Transverse colon (tissue), 4 donors: ENCODE measurements at regions not wholly inside any gene's neighbourhood (a gene's known extent, or its start where the extent isn't known, plus 50 kb on each side); places are given as distances from the start of the nearest gene placed in this dataset.

ENCODE experiments used
- DNase-seq: peaks from one replicate; pipeline ENCODE4 v3.0.0-alpha.2; 2019
- H3K27ac ChIP-seq, 4 donors: fragments of 200-600 bp; sonication (generic); 2 replicates each; pipeline ENCODE4 v1.5.1; 2016 to 2018; ENCODE audit warnings: inconsistent platforms in 4 of 4
- H3K27me3 ChIP-seq: fragments of 200-600 bp; sonication (generic); 2 replicates; pipeline ENCODE4 v1.5.1; 2017; ENCODE audit warnings: inconsistent platforms
- H3K36me3 ChIP-seq, 4 donors: fragments of 200-600 bp; sonication (generic); 2 replicates each; pipeline ENCODE4 v1.5.1; 2017 to 2019; ENCODE audit warnings: inconsistent platforms in 4 of 4
- H3K4me1 ChIP-seq, 4 donors: fragments of 200-600 bp; sonication (generic); 2 replicates each; pipeline ENCODE4 v1.5.1; 2017 to 2020; ENCODE audit warnings: inconsistent platforms in 4 of 4
- H3K4me3 ChIP-seq, 4 donors: fragments of 200-600 bp; sonication (generic); 1 replicate in 1 of 4; 2 replicates in 3 of 4; pipeline versions ENCODE4 v1.5.1 to v1.6.1; 2017 to 2019; ENCODE audit warnings: inconsistent platforms in 4 of 4
- H3K9me3 ChIP-seq, 2 donors: fragments of 200-600 bp; sonication (generic); 2 replicates each; pipeline ENCODE4 v1.5.1; 2017 to 2019; ENCODE audit warnings: inconsistent platforms in 2 of 2
- CTCF ChIP-seq, 5 experiments: fragments of 200-600 bp in 3 of 5; fragments of 450-650 bp in 2 of 5; sonication (generic) in 3 of 5; IDR thresholded peaks; 1 replicate in 2 of 5; 2 replicates in 3 of 5; pipeline ENCODE4 v1.5.1; 2016 to 2017; ENCODE audit warnings: antibody characterized with exemption in 5 of 5, inconsistent platforms in 3 of 5, mild to moderate bottlenecking in 2 of 5, moderate library complexity in 1 of 5
- EP300 ChIP-seq: sonication (generic); formaldehyde crosslinking; IDR thresholded peaks from one replicate; pipeline ENCODE4 v1.6.1; 2017; ENCODE audit warnings: antibody characterized with exemption, low read depth
- POLR2A ChIP-seq: fragments of 450-650 bp; IDR thresholded peaks from one replicate; pipeline ENCODE4 v1.6.1; 2016; ENCODE audit warnings: antibody characterized with exemption, mild to moderate bottlenecking, moderate library complexity
- POLR2AphosphoS5 ChIP-seq, 3 donors: sonication (generic); formaldehyde crosslinking; IDR thresholded peaks; one replicate each; pipeline ENCODE4 v1.6.1; 2016; ENCODE audit warnings: antibody characterized with exemption in 3 of 3
- WGBS, 2 donors: methylation state at CpG; one replicate each; pipeline ENCODE4 v1.1.5; 2018; ENCODE audit warnings: low coverage in 1 of 2; 5-methylcytosine and 5-hydroxymethylcytosine counted together
- in situ Hi-C, 4 donors: fragments of 200-750 bp; cut with MboI; loops; one replicate each; pipeline versions ENCODE4 v1.15.0 to v1.15.1; 2017; ENCODE audit warnings: low sequenced_read_pairs in 3 of 4, low pct_ligation_motif_present in 1 of 4, low pct_unique_long_range_greater_than_20kb in 1 of 4
- intact Hi-C: fragments of 100-400 bp; cut with DNase I; formaldehyde crosslinking; loops from one replicate; pipeline ENCODE4 v1.15.1; 2023; ENCODE audit warnings: low total_unique reads

- no peaks in the 10 kb centered on the region for H3K27me3 ChIP-seq
- no peak for TF ChIP-seq POLR2AphosphoS5 (IDR thresholded peaks at IDR 0.05)
- no peak for TF ChIP-seq CTCF (IDR thresholded peaks at IDR 0.05)
- TF ChIP-seq POLR2A: no peak
- TF ChIP-seq EP300: no peak
- no peak for DNase-seq
- H3K27ac ChIP-seq: no peak overlapping the region
- no peak overlapping the region for H3K4me3 ChIP-seq
- H3K36me3 ChIP-seq: no peaks in the 10 kb centered on the region
- no peaks in the 10 kb centered on the region for H3K9me3 ChIP-seq
- peaks cover 0 to 4% (median 2%) of the 10 kb centered on the region in 4 donors for H3K4me1 ChIP-seq
- intact Hi-C loops: no loop called here
- in situ Hi-C loops: no loop called here
- 67 to 89% methylated on average over 3 to 7 of the region's 7 CpGs for WGBS, 2 donors
These were observed 315.8 kb downstream of the MAF start for GRCh38 chr16:79284766-79285165.

- Histone ChIP-seq H3K4me3 (no peak overlapping the region), H3K36me3 (no peaks in the 10 kb centered on the region), H3K4me1 (peaks cover 0 to 4% (median 2%) of the 10 kb centered on the region in 4 donors), H3K27me3 (no peaks in the 10 kb centered on the region), H3K9me3 (no peaks in the 10 kb centered on the region), H3K27ac (no peak overlapping the region)
- WGBS, 2 donors: 73 to 74% methylated on average over 4 of the region's 4 CpGs
- TF ChIP-seq POLR2AphosphoS5 (IDR thresholded peaks at IDR 0.05): no peak
- intact Hi-C loops: no loop called here
- peak; percentile 10 for DNase-seq
- in situ Hi-C loops: no loop called here
These were observed 317.0 kb downstream of the MAF start for GRCh38 chr16:79283578-79283977.

GRCh38 chr16:79282806-79283205, 317.7 kb downstream of the MAF start:
- H3K9me3 ChIP-seq: no peaks in the 10 kb centered on the region

GRCh38 chr16:79278506-79278905, 322.0 kb downstream of the MAF start:
- Histone ChIP-seq H3K27me3 (no peaks in the 10 kb centered on the region), H3K4me1 (no peaks in the 10 kb centered on the region), H3K4me3 (no peak overlapping the region), H3K9me3 (no peaks in the 10 kb centered on the region), H3K36me3 (no peaks in the 10 kb centered on the region), H3K27ac (peak overlapping the region in 2 of 4 donors; percentile 17 to 19)
- no peak for TF ChIP-seq POLR2AphosphoS5 (IDR thresholded peaks at IDR 0.05)
- no peak for TF ChIP-seq POLR2A
- no peak for TF ChIP-seq EP300
- no peak for TF ChIP-seq CTCF (IDR thresholded peaks at IDR 0.05)
- intact Hi-C loops (no loop called here), in situ Hi-C loops (no loop called here)
- WGBS, 2 donors: 58% methylated on average over 11 of the region's 11 CpGs; no CpG with 5 or more reads in 1 of the 2 donors
- peak; percentile 44 for DNase-seq

More at GRCh38 chr16:79282806-79283205, 317.7 kb downstream of the MAF start:
- no peaks in the 10 kb centered on the region for H3K36me3 ChIP-seq
- no peak overlapping the region for H3K27ac ChIP-seq
- intact Hi-C loops (no loop called here), in situ Hi-C loops (no loop called here)
- no peak overlapping the region for H3K4me3 ChIP-seq
- DNase-seq: no peak
- H3K27me3 ChIP-seq: no peaks in the 10 kb centered on the region
- H3K4me1 ChIP-seq: peaks cover 0 to 4% (median 2%) of the 10 kb centered on the region in 4 donors
- no peak for TF ChIP-seq POLR2AphosphoS5 (IDR thresholded peaks at IDR 0.05)
- TF ChIP-seq EP300: no peak
- TF ChIP-seq CTCF (IDR thresholded peaks at IDR 0.05): no peak
- TF ChIP-seq POLR2A: no peak
- 86 to 88% methylated on average over 2 of the region's 2 CpGs for WGBS, 2 donors

GRCh38 chr16:79276501-79276900, 324.0 kb downstream of the MAF start:
- in situ Hi-C loops (no loop called here), intact Hi-C loops (no loop called here)
- Histone ChIP-seq H3K4me3 (no peak overlapping the region), H3K27me3 (no peaks in the 10 kb centered on the region), H3K4me1 (no peaks in the 10 kb centered on the region), H3K36me3 (no peaks in the 10 kb centered on the region), H3K27ac (no peak overlapping the region), H3K9me3 (no peaks in the 10 kb centered on the region)
- DNase-seq: no peak
- TF ChIP-seq POLR2A (no peak), CTCF (IDR thresholded peaks at IDR 0.05) (no peak), EP300 (no peak), POLR2AphosphoS5 (IDR thresholded peaks at IDR 0.05) (no peak)
- 90 to 93% methylated on average over 5 to 6 of the region's 6 CpGs for WGBS, 2 donors
